Keratinocyte (primary cell): ENCODE measurements at regions not wholly inside any gene's neighbourhood (a gene's known extent, or its start where the extent isn't known, plus 50 kb on each side); places are given as distances from the start of the nearest gene placed in this dataset.

Experiments
- EZH2 ChIP-seq: IDR thresholded peaks from one replicate; pipeline ENCODE4 v1.6.1; 2012; ENCODE audit warnings: inconsistent platforms, mild to moderate bottlenecking, low read length, moderate library complexity
- TF ChIP-seq, protein P1 (sequence below), 3 experiments: IDR thresholded peaks in 1 of 3; conservative IDR thresholded peaks in 1 of 3; optimal IDR thresholded peaks in 1 of 3; 2 replicates in 2 of 3; 3 replicates in 1 of 3; pipeline versions ENCODE3 to v1.5.1; 2011; ENCODE audit warnings: low read length in 3 of 3, mild to moderate bottlenecking in 3 of 3, moderate library complexity in 2 of 3, control low read depth in 1 of 3, inconsistent platforms in 1 of 3; ENCODE audit not compliant: insufficient read depth in 2 of 3; ENCODE audit errors: extremely low read depth in 1 of 3

DNA sequence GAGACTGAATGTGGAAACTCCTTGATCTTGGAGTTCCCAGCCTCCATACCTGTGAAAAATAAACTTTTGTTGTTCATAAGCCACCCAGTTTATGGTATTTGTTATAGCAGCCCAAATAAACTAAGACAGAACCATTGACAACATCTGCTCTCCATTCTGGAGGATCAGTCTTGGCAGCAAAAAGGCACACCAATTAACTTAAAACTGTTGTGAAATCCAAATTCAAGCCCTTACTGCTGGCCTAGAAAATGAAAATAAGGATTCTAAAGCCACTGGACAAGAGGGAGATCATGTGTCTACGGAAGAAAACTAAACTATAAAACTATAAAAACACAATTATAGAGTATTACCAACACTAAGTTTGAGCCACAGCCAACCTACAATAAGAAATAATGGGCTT is 172.1 kb upstream of the RNPC3 start:
- TF ChIP-seq, protein P1, sequence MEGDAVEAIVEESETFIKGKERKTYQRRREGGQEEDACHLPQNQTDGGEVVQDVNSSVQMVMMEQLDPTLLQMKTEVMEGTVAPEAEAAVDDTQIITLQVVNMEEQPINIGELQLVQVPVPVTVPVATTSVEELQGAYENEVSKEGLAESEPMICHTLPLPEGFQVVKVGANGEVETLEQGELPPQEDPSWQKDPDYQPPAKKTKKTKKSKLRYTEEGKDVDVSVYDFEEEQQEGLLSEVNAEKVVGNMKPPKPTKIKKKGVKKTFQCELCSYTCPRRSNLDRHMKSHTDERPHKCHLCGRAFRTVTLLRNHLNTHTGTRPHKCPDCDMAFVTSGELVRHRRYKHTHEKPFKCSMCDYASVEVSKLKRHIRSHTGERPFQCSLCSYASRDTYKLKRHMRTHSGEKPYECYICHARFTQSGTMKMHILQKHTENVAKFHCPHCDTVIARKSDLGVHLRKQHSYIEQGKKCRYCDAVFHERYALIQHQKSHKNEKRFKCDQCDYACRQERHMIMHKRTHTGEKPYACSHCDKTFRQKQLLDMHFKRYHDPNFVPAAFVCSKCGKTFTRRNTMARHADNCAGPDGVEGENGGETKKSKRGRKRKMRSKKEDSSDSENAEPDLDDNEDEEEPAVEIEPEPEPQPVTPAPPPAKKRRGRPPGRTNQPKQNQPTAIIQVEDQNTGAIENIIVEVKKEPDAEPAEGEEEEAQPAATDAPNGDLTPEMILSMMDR (optimal IDR thresholded peaks at IDR 0.05 in 1 of 3, IDR thresholded peaks at IDR 0.05 in 1 of 3, conservative IDR thresholded peaks at IDR 0.05 in 1 of 3; ENCODE audit: extremely low read depth in 1 of 3, insufficient read depth in 2 of 3, low read length in 3 of 3): no peak
- TF ChIP-seq EZH2: no peak
